Smooth muscle cell (in vitro differentiated cells): ENCODE measurements at regions not wholly inside any gene's neighbourhood (a gene's known extent, or its start where the extent isn't known, plus 50 kb on each side); places are given as distances from the start of the nearest gene placed in this dataset.

Experiments
- DNase-seq: peaks from one replicate; lab custom pipeline; 2025; ENCODE audit not compliant: unreplicated experiment; lab: John Stamatoyannopoulos, UW
- H2AFZ ChIP-seq: fragments of 200-600 bp; sonication (generic); 2 replicates; pipeline ENCODE4 v1.6.0; 2016; ENCODE audit warnings: antibody characterized with exemption, low read depth, mild to moderate bottlenecking
- H3F3A ChIP-seq: fragments of 200-600 bp; sonication (generic); 2 replicates; pipeline ENCODE4 v1.6.0; 2017; ENCODE audit warnings: antibody characterized with exemption, low read depth
- H3K27ac ChIP-seq: fragments of 200-600 bp; sonication (generic); 2 replicates; pipeline ENCODE4 v1.5.1; 2016; ENCODE audit warnings: low read depth, mild to moderate bottlenecking
- H3K27me3 ChIP-seq: fragments of 200-600 bp; sonication (generic); 2 replicates; pipeline ENCODE4 v1.6.1; 2016; ENCODE audit warnings: low read depth, mild to moderate bottlenecking
- H3K36me3 ChIP-seq: fragments of 200-600 bp; sonication (generic); 2 replicates; pipeline ENCODE4 v1.5.1; 2016; ENCODE audit warnings: low read depth
- H3K4me1 ChIP-seq: fragments of 200-600 bp; sonication (generic); 2 replicates; pipeline ENCODE4 v1.5.1; 2016; ENCODE audit warnings: low read depth
- H3K4me2 ChIP-seq: fragments of 200-600 bp; sonication (generic); 2 replicates; pipeline ENCODE4 v1.6.0; 2016; ENCODE audit warnings: mild to moderate bottlenecking
- H3K4me3 ChIP-seq: fragments of 200-600 bp; sonication (generic); 2 replicates; pipeline ENCODE4 v1.5.1; 2016; ENCODE audit warnings: mild to moderate bottlenecking
- H3K79me2 ChIP-seq: fragments of 200-600 bp; sonication (generic); 2 replicates; pipeline ENCODE4 v1.6.0; 2016; ENCODE audit warnings: low read depth, mild to moderate bottlenecking
- H3K9ac ChIP-seq: fragments of 200-600 bp; sonication (generic); 2 replicates; pipeline ENCODE4 v1.6.0; 2016; ENCODE audit warnings: low read depth
- H3K9me3 ChIP-seq: fragments of 200-600 bp; sonication (generic); replicated peaks from 2 replicates; pipeline ENCODE4 v1.5.1; 2016; ENCODE audit warnings: low read depth
- H4K20me1 ChIP-seq: fragments of 200-600 bp; sonication (generic); 2 replicates; pipeline ENCODE4 v1.6.0; 2016; ENCODE audit warnings: low read depth
- CTCF ChIP-seq: fragments of 200-600 bp; sonication (generic); IDR thresholded peaks from 2 replicates; pipeline ENCODE4 v1.5.1; 2017; ENCODE audit warnings: borderline replicate concordance, mild to moderate bottlenecking, antibody characterized with exemption; ENCODE audit not compliant: insufficient read depth, poor library complexity, severe bottlenecking
- WGBS: methylation state at CpG from one replicate; pipeline ENCODE4 v1.1.7; 2016; ENCODE audit warnings: low lambda C conversion rate; 5-methylcytosine and 5-hydroxymethylcytosine counted together

- Histone ChIP-seq H3F3A (no peaks in the 10 kb centered on the region), H2AFZ (no peak overlapping the region), H3K27ac (no peak overlapping the region), H3K4me1 (no peaks in the 10 kb centered on the region), H3K9ac (no peak overlapping the region), H3K27me3 (no peaks in the 10 kb centered on the region), H3K9me3 (no peaks in the 10 kb centered on the region), H3K4me3 (no peak overlapping the region), H3K4me2 (no peak overlapping the region), H4K20me1 (no peaks in the 10 kb centered on the region), H3K79me2 (no peaks in the 10 kb centered on the region), H3K36me3 (no peaks in the 10 kb centered on the region)
- DNase-seq = no peak
- 86% methylated on average over 5 of the region's 5 CpGs for WGBS
- no peak for TF ChIP-seq CTCF
Observed at GRCh38 chr11:81278991-81279390, 1454.7 kb downstream of the FAM181B start.

GRCh38 chr11:81270686-81271085 lies 1463.0 kb downstream of the FAM181B start:
- Histone ChIP-seq H3K9ac (no peak overlapping the region), H4K20me1 (no peaks in the 10 kb centered on the region), H3K9me3 (no peaks in the 10 kb centered on the region), H2AFZ (no peak overlapping the region), H3K4me1 (no peaks in the 10 kb centered on the region), H3K4me3 (no peak overlapping the region), H3K4me2 (no peak overlapping the region), H3K27me3 (peaks cover 12% of the 10 kb centered on the region), H3K27ac (no peak overlapping the region), H3K36me3 (no peaks in the 10 kb centered on the region), H3K79me2 (no peaks in the 10 kb centered on the region), H3F3A (no peaks in the 10 kb centered on the region)
- DNase-seq = no peak
- no peak for TF ChIP-seq CTCF

DNA sequence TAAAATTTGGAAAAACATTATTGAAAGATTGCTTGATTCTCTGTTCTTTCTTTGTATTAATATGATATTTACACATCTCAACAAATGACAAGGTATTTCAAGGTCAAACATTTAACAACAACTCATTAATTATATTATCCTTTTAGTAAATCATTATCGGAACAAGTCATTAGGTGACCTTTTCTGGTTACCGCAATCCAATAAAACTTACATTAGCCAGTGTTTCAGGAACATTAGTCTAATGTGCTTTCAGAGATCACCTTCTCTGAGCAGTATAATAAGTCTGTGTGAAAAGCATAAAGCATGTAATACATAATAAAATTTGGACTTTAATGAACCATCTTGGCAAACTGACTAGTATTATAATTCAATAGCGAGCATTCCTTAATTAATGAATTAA lies 1466.4 kb downstream of the FAM181B start:
- no peak for TF ChIP-seq CTCF
- Histone ChIP-seq H2AFZ (no peak overlapping the region), H3K36me3 (no peaks in the 10 kb centered on the region), H3F3A (no peaks in the 10 kb centered on the region), H3K4me1 (no peaks in the 10 kb centered on the region), H3K79me2 (no peaks in the 10 kb centered on the region), H3K4me3 (no peak overlapping the region), H3K9me3 (no peaks in the 10 kb centered on the region), H3K9ac (no peak overlapping the region), H3K27me3 (peaks cover 33% of the 10 kb centered on the region), H3K27ac (no peak overlapping the region), H3K4me2 (no peak overlapping the region), H4K20me1 (no peaks in the 10 kb centered on the region)
- DNase-seq = no peak
- 88% methylated on average over 3 of the region's 3 CpGs for WGBS

GRCh38 chr11:81259471-81259870 lies 1474.2 kb downstream of the FAM181B start:
- no peak for DNase-seq
- Histone ChIP-seq H3K9me3 (no peaks in the 10 kb centered on the region), H4K20me1 (no peaks in the 10 kb centered on the region), H3K4me3 (no peak overlapping the region), H3K4me1 (no peaks in the 10 kb centered on the region), H3K27ac (no peak overlapping the region), H2AFZ (no peak overlapping the region), H3K36me3 (no peaks in the 10 kb centered on the region), H3F3A (no peaks in the 10 kb centered on the region), H3K27me3 (peaks cover 43% of the 10 kb centered on the region), H3K4me2 (no peak overlapping the region), H3K9ac (no peak overlapping the region), H3K79me2 (no peaks in the 10 kb centered on the region)
- TF ChIP-seq CTCF = no peak
- WGBS = 88% methylated on average over 2 of the region's 2 CpGs
